ENCODE measurements at regions not wholly inside any gene's neighbourhood (a gene's known extent, or its start where the extent isn't known, plus 50 kb on each side); places are given as distances from the start of the nearest gene placed in this dataset.

- DNase-seq: no peak
Observed at GRCh38 chr4:151930372-151930771, 169.6 kb upstream of the GATB start.

GRCh38 chr4:151928112-151928511 lies 167.3 kb upstream of the GATB start:
- no peak for DNase-seq

GRCh38 chr4:151922811-151923210 lies 162.0 kb upstream of the GATB start:
- no peak for DNase-seq

- no peak for DNase-seq
Observed at GRCh38 chr4:151922306-151922705, 161.5 kb upstream of the GATB start.

- no peak for DNase-seq
Observed at GRCh38 chr4:151921811-151922210, 161.0 kb upstream of the GATB start.

- DNase-seq: no peak
Observed at GRCh38 chr4:151921386-151921785, 160.6 kb upstream of the GATB start.

GRCh38 chr4:151917145-151917734 lies 156.4 kb upstream of the GATB start:
- no peak for DNase-seq

- no peak for DNase-seq
Observed at GRCh38 chr4:151912632-151913031, 151.8 kb upstream of the GATB start.

- no peak for DNase-seq
Observed at GRCh38 chr4:151911970-151912369, 151.2 kb upstream of the GATB start.

GRCh38 chr4:151908734-151909497 lies 148.1 kb upstream of the GATB start:
- no peak for DNase-seq

GRCh38 chr4:151908201-151908600 lies 147.4 kb upstream of the GATB start:
- no peak for DNase-seq

- no peak for DNase-seq
Observed at GRCh38 chr4:151906438-151906837, 145.6 kb upstream of the GATB start.

- no peak for DNase-seq
Observed at GRCh38 chr4:151905197-151905596, 144.4 kb upstream of the GATB start.

- no peak for DNase-seq
Observed at GRCh38 chr4:151901631-151902030, 140.8 kb upstream of the GATB start.

- DNase-seq: no peak
Observed at GRCh38 chr4:151896880-151897279, 136.1 kb upstream of the GATB start.

- DNase-seq: no peak
Observed at GRCh38 chr4:151895671-151896070, 134.9 kb upstream of the GATB start.

- no peak for DNase-seq
Observed at GRCh38 chr4:151894246-151894645, 133.4 kb upstream of the GATB start.

GRCh38 chr4:151888367-151888866 lies 127.6 kb upstream of the GATB start:
- DNase-seq: peak in 1 of 2 experiments; percentile 19

- no peak for DNase-seq
Observed at GRCh38 chr4:151887816-151888180, 127.0 kb upstream of the GATB start.

GRCh38 chr4:151887031-151887815 lies 126.4 kb upstream of the GATB start:
- DNase-seq: no peak

GRCh38 chr4:151885123-151885522 lies 124.3 kb upstream of the GATB start:
- no peak for DNase-seq

GRCh38 chr4:151883747-151884146 lies 122.9 kb upstream of the GATB start:
- DNase-seq: no peak

GRCh38 chr4:151882072-151882803 lies 121.4 kb upstream of the GATB start:
- peak in 1 of 2 experiments; percentile 24 for DNase-seq
